ENCODE measurements at regions not wholly inside any gene's neighbourhood (a gene's known extent, or its start where the extent isn't known, plus 50 kb on each side); places are given as distances from the start of the nearest gene placed in this dataset.

DNA sequence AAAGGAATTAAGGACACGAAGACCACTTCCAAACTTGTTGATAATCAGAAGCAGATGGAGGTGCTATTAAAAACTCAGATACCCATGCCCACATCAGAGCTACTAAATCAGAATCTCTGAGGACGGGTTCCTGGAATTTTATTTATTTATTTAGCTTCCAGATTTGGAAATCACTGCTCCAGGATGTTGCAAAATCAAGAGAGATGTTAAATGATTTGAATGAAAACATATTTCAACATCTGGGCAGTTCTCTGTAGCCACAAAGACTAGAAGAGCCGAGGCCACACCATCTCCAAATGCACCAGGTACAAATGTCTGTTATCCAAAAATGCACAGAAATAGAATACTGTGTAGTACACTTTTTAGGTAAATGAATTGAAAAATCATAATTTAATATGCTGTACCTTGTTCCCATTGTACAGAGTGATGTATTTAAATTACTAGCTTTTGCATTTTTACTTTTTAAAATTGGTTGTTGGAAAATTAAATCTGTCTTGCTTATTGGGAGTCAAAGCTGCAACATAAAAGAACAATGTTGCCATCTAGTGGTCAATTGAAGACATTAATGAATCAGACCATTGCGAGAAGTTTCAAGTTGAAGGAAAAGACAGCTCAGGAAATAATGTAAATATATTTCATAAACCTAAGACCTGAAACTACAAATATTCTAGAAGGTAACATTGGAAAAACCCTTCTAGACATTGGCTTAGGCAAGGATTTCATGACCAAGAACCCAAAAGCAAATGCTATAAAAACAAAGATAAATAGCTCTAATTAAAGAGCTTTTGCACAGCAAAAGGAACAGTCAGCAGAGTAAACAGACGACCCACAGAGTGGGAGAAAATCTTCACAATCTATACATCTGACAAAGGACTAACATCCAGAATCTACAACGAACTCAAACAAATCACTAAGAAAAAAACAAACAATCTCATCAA lies 151.3 kb upstream of the TTC29 start (continued):
- TF ChIP-seq, protein P1, sequence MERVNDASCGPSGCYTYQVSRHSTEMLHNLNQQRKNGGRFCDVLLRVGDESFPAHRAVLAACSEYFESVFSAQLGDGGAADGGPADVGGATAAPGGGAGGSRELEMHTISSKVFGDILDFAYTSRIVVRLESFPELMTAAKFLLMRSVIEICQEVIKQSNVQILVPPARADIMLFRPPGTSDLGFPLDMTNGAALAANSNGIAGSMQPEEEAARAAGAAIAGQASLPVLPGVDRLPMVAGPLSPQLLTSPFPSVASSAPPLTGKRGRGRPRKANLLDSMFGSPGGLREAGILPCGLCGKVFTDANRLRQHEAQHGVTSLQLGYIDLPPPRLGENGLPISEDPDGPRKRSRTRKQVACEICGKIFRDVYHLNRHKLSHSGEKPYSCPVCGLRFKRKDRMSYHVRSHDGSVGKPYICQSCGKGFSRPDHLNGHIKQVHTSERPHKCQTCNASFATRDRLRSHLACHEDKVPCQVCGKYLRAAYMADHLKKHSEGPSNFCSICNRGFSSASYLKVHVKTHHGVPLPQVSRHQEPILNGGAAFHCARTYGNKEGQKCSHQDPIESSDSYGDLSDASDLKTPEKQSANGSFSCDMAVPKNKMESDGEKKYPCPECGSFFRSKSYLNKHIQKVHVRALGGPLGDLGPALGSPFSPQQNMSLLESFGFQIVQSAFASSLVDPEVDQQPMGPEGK (CRISPR knock-in tag; IDR thresholded peaks at IDR 0.05; ENCODE audit: borderline replicate concordance), result no peak
- no peak for TF ChIP-seq ZFP3 (CRISPR knock-in tag; IDR thresholded peaks at IDR 0.05)

DNA sequence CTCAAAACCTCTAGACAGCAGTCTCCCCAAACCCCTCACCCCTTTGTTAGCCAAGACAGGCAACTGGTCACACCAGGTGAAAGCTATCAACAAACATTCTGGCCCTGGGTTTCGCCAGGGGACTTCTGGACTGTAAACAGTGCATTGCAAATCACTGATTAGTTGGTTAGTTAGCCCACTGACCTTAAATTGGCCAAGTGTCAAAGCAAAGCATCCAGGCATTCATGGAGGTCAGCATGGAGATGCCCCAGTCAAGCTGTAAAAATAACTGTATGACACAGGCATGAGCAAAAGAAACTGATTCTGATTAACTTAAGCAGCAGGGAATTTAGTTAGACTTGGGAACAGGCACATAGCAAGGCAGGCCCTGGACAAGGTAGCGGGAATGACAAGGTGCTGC lies 156.0 kb upstream of the TTC29 start:
- no peak for TF ChIP-seq ZNF565 (CRISPR knock-in tag; conservative IDR thresholded peaks at IDR 0.05; ENCODE audit: low read depth)
- no peak for TF ChIP-seq ISL1 (CRISPR knock-in tag; IDR thresholded peaks at IDR 0.05)
- no peak for TF ChIP-seq ESRRG (CRISPR knock-in tag; IDR thresholded peaks at IDR 0.05)
- TF ChIP-seq TOX (CRISPR knock-in tag; IDR thresholded peaks at IDR 0.05; ENCODE audit: borderline replicate concordance), result no peak
- no peak for TF ChIP-seq POU6F1 (CRISPR knock-in tag; IDR thresholded peaks at IDR 0.05; ENCODE audit: borderline replicate concordance, low read depth)
- TF ChIP-seq GLIS3 (CRISPR knock-in tag; IDR thresholded peaks at IDR 0.05), result no peak
- no peak for TF ChIP-seq ZC3H10 (CRISPR knock-in tag; IDR thresholded peaks at IDR 0.05)
- TF ChIP-seq OSR1 (CRISPR knock-in tag; IDR thresholded peaks at IDR 0.05), result no peak
- TF ChIP-seq TCF4 (CRISPR knock-in tag; IDR thresholded peaks at IDR 0.05; ENCODE audit: borderline replicate concordance), result no peak
- TF ChIP-seq, protein P2, sequence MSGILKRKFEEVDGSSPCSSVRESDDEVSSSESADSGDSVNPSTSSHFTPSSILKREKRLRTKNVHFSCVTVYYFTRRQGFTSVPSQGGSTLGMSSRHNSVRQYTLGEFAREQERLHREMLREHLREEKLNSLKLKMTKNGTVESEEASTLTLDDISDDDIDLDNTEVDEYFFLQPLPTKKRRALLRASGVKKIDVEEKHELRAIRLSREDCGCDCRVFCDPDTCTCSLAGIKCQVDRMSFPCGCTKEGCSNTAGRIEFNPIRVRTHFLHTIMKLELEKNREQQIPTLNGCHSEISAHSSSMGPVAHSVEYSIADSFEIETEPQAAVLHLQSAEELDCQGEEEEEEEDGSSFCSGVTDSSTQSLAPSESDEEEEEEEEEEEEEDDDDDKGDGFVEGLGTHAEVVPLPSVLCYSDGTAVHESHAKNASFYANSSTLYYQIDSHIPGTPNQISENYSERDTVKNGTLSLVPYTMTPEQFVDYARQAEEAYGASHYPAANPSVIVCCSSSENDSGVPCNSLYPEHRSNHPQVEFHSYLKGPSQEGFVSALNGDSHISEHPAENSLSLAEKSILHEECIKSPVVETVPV (CRISPR knock-in tag; IDR thresholded peaks at IDR 0.05), result no peak
- TF ChIP-seq, protein P3, sequence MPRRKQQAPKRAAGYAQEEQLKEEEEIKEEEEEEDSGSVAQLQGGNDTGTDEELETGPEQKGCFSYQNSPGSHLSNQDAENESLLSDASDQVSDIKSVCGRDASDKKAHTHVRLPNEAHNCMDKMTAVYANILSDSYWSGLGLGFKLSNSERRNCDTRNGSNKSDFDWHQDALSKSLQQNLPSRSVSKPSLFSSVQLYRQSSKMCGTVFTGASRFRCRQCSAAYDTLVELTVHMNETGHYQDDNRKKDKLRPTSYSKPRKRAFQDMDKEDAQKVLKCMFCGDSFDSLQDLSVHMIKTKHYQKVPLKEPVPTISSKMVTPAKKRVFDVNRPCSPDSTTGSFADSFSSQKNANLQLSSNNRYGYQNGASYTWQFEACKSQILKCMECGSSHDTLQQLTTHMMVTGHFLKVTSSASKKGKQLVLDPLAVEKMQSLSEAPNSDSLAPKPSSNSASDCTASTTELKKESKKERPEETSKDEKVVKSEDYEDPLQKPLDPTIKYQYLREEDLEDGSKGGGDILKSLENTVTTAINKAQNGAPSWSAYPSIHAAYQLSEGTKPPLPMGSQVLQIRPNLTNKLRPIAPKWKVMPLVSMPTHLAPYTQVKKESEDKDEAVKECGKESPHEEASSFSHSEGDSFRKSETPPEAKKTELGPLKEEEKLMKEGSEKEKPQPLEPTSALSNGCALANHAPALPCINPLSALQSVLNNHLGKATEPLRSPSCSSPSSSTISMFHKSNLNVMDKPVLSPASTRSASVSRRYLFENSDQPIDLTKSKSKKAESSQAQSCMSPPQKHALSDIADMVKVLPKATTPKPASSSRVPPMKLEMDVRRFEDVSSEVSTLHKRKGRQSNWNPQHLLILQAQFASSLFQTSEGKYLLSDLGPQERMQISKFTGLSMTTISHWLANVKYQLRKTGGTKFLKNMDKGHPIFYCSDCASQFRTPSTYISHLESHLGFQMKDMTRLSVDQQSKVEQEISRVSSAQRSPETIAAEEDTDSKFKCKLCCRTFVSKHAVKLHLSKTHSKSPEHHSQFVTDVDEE (CRISPR knock-in tag; IDR thresholded peaks at IDR 0.05), result no peak
- TF ChIP-seq, protein P1 (CRISPR knock-in tag; IDR thresholded peaks at IDR 0.05; ENCODE audit: borderline replicate concordance), result no peak
- TF ChIP-seq ARNTL (CRISPR knock-in tag; IDR thresholded peaks at IDR 0.05; ENCODE audit: borderline replicate concordance, low read depth), result no peak
- ATAC-seq, result no peak

- no peak for ATAC-seq
- TF ChIP-seq BACH2 (CRISPR knock-in tag; IDR thresholded peaks at IDR 0.05; ENCODE audit: borderline replicate concordance) (no peak), POU6F1 (CRISPR knock-in tag; IDR thresholded peaks at IDR 0.05; ENCODE audit: borderline replicate concordance, low read depth) (no peak), ARNTL (CRISPR knock-in tag; IDR thresholded peaks at IDR 0.05; ENCODE audit: borderline replicate concordance, low read depth) (no peak), PPARA (CRISPR knock-in tag; IDR thresholded peaks at IDR 0.05; ENCODE audit: borderline replicate concordance) (no peak), ZNF70 (CRISPR knock-in tag; IDR thresholded peaks at IDR 0.05) (no peak), ZNF8 (CRISPR knock-in tag; IDR thresholded peaks at IDR 0.05) (no peak), ZFP3 (CRISPR knock-in tag; IDR thresholded peaks at IDR 0.05) (no peak), ISL1 (CRISPR knock-in tag; IDR thresholded peaks at IDR 0.05) (no peak)
- TF ChIP-seq, protein P3 (CRISPR knock-in tag; IDR thresholded peaks at IDR 0.05), result no peak
- TF ChIP-seq, protein P1 (CRISPR knock-in tag; IDR thresholded peaks at IDR 0.05; ENCODE audit: borderline replicate concordance), result no peak
These were observed 156.9 kb upstream of the TTC29 start for GRCh38 chr4:147102596-147102995.
